HK-2 (cell line): ENCODE measurements at regions not wholly inside any gene's neighbourhood (a gene's known extent, or its start where the extent isn't known, plus 50 kb on each side); places are given as distances from the start of the nearest gene placed in this dataset.
"Not testable (repeated sequence)": the region's sequence is repeated elsewhere in the genome, so short reads cannot be mapped to it uniquely, and the experiment has no call there.

Source experiments
- DNase-seq: peaks from one replicate; pipeline ENCODE4 v3.0.0-alpha.2; 2018; ENCODE audit not compliant: unreplicated experiment

- DNase-seq, result no peak
These were observed 153.0 kb downstream of the ASB9 start for GRCh38 chrX:15116900-15117299.

DNA sequence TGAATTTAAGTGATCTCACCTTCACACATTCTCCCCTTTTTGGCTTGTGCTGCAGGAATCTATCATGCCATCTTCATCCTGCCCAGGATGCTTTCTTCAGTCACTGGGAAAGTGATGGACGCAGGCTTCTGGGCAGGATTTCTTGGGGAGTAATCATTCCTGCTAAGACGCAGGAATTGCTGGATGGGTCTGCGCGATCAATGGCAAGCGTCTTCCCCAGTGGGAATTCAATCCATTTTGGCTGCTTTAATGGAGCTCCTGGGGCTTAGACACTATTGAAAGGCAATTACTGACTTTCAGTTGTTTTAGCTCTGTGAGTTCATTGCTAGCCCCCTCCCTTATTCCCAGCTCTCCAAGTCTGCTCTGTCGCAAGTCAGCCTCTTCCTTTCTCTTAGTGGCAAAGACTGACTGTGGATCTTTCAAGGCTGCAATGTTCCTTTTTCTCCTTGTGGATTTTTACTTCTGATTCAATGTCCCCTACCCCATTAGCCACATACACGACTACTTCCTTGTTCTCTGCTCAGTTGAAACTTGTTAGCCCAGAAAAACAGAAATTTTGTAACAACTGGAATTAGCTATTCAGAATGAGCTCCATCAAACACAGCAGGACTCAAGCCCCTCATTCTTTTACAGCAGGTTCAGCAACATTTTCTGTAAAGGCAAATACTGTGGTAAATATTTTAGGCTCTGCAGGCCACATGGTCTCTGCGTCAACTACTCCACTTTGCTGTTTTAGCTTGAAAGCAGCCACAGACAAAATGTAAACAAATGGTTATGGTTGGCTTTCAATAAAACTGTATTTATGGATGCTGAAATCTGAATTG, 154.9 kb downstream of the ASB9 start:
- DNase-seq, result no peak

DNA sequence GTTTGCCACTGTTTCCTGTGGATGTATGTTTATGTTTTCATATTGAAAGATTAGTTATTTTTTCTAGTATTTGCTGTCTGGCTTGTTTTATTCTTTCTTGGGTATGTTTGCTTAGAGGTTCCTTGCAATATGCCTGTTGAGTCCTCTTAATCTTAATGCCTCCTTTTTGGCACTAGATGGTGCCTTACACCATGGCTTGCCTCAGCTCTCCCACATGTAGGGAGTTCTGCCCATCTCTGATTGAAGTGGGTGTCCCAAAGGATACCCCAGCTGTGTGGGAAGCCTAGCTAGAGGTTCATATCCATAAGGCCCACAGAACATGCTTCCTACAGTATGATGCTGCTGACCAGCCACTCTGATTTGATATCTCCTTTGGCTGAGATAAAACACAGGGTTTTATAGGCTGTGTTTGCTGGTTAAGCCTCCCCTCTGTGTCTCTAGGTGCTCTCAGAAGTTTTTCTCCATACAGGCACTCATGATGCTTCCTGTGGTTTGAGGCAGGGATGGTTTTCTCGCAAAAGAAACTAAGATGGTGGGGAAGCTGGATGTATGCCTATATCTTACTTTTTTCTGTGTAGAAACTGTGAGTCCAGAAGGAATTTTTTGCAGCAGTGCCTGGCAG, 162.4 kb downstream of the ASB9 start:
- DNase-seq, result no peak

- no peak for DNase-seq
These were observed 171.4 kb downstream of the ASB9 start for GRCh38 chrX:15098505-15098904.

- no peak for DNase-seq
These were observed 182.1 kb downstream of the ASB9 start for GRCh38 chrX:15087747-15088146.

DNA sequence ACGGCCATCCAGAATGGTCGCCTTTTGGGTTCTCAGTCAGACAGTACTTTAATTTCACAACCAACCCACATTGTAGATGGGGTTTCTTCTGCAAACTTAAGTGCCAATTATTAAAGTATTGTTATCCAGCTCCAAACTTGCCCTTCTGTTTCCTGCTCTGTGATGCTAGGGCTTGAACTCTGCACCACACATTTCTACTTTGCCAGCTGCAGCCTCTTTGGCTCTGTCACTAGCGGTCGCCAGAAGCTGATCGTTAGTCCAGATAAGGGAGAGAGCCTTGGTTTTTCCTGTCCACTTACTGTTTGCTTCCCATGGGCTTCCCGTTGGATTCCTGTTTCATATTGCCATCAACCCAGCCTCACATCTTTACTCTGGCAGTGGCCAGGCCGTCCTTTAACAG, 196.6 kb downstream of the ASB9 start:
- no peak for DNase-seq

GRCh38 chrX:15072880-15073279, 197.0 kb downstream of the ASB9 start:
- no peak for DNase-seq

DNA sequence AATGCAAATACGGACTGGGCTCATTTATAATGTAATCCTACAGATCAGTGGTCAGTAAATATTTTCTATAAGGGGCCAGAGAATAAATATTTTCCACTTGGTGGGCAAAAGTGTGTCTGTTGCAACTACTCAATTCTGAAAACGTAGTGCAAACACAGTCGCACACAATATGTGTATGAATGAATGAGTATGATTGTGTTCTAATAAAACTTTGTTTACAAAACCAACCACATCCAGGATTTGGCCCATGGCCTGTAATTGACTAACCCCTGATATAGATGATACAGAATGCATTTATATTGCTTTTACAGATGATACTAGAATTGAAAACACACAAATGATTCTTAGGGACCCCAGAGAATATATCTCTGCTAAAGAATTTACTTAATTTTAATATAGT, 197.6 kb downstream of the ASB9 start:
- DNase-seq, result no peak

GRCh38 chrX:15059474-15059873, 186.3 kb downstream of the MOSPD2 start:
- no peak for DNase-seq

- no peak for DNase-seq
These were observed 182.8 kb downstream of the MOSPD2 start for GRCh38 chrX:15056044-15056443.

- peak; percentile 9 for DNase-seq
These were observed 182.1 kb downstream of the MOSPD2 start for GRCh38 chrX:15055146-15055930.

GRCh38 chrX:15050395-15050794, 177.2 kb downstream of the MOSPD2 start:
- DNase-seq, result no peak

DNA sequence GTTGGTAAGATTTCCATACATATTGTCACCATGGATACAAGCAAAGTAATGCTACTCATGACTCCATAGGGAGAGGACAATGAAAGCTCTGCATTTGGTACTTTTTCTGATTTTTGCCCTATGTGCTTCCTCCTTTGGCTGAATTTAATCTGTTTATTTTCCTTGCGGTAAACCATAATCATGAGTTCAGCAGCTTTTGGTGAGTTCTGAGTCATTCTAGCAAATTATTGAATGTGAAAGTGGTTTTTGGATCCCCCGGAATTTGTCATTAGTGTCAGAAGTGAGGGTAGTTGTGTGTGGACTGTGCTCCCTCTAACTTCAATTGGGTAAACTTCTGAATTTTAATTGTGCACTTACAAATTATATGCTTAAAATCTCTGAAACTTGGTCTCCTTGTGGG, 170.3 kb downstream of the MOSPD2 start:
- DNase-seq, result no peak

- DNase-seq, result no peak
These were observed 160.7 kb downstream of the MOSPD2 start for GRCh38 chrX:15033917-15034316.

DNA sequence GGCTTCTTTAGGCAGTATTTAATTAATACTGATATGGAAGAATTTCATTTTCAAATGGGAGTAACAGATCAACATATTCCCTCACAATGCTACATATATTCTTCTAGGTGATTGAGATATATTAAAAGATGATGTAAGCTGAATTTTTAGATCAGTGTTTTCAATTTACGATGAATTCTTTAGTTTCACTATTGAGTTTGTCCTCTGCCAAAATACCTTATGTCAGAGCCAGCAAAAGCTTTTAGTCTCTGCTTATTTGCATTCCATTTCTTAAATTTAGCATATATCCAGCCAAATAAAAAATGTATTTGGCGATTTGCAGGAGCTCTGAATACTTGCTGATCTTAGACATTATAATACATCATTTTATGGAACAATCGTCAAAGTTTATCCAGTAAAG, 144.3 kb downstream of the MOSPD2 start:
- DNase-seq, result no peak

- DNase-seq, result no peak
These were observed 142.8 kb downstream of the MOSPD2 start for GRCh38 chrX:15016051-15016450.

- DNase-seq, result no peak
These were observed 141.1 kb downstream of the MOSPD2 start for GRCh38 chrX:15014281-15014680.

GRCh38 chrX:15013461-15013860, 140.2 kb downstream of the MOSPD2 start:
- DNase-seq, result no peak

DNA sequence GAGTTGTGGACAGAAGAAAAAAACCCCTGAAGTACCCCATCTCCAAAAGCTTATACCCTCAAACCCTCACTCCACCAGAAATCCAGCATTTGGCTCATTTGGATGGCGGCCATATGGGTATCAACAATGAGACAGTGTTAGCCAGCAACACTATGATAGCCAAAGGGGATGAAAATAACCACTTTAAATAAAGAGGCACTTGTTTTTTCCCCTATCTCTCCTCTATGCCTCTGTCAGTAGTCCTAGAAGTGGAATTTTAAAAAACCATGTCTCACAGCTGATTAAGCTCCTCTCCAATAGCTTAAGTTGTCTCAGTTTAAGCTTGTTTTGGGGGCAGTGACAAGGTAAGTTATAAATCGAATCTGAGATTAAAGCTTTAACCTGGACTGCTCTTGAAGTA, 124.0 kb downstream of the MOSPD2 start:
- no peak for DNase-seq

GRCh38 chrX:14984425-14984824, 111.2 kb downstream of the MOSPD2 start:
- not testable (repeated sequence) for DNase-seq
